ENCODE measurements at regions not wholly inside any gene's neighbourhood (a gene's known extent, or its start where the extent isn't known, plus 50 kb on each side); places are given as distances from the start of the nearest gene placed in this dataset.

DNA sequence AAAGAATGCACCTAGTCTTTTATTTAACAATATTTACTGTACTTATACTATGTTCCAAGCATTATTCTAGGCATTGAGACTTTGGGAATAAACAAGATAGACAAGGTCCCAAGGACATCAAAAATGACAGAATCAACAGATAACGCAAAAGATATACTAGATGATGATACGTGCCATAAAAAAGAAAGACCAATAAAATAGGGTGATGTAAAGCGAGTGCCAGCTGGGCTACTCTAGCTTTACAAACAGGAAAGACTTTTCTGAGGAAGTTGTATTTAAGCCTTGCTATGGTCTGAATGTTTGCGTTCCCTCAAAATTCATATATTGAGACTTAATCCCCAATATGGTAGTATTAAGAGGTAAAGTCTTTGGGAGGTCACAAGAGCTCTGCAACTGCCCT, 310.2 kb upstream of the RGMB start:
- TF ChIP-seq, protein P1, sequence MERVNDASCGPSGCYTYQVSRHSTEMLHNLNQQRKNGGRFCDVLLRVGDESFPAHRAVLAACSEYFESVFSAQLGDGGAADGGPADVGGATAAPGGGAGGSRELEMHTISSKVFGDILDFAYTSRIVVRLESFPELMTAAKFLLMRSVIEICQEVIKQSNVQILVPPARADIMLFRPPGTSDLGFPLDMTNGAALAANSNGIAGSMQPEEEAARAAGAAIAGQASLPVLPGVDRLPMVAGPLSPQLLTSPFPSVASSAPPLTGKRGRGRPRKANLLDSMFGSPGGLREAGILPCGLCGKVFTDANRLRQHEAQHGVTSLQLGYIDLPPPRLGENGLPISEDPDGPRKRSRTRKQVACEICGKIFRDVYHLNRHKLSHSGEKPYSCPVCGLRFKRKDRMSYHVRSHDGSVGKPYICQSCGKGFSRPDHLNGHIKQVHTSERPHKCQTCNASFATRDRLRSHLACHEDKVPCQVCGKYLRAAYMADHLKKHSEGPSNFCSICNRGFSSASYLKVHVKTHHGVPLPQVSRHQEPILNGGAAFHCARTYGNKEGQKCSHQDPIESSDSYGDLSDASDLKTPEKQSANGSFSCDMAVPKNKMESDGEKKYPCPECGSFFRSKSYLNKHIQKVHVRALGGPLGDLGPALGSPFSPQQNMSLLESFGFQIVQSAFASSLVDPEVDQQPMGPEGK (tag by site-specific recombination; IDR thresholded peaks at IDR 0.05), result no peak
- TF ChIP-seq, protein P2, sequence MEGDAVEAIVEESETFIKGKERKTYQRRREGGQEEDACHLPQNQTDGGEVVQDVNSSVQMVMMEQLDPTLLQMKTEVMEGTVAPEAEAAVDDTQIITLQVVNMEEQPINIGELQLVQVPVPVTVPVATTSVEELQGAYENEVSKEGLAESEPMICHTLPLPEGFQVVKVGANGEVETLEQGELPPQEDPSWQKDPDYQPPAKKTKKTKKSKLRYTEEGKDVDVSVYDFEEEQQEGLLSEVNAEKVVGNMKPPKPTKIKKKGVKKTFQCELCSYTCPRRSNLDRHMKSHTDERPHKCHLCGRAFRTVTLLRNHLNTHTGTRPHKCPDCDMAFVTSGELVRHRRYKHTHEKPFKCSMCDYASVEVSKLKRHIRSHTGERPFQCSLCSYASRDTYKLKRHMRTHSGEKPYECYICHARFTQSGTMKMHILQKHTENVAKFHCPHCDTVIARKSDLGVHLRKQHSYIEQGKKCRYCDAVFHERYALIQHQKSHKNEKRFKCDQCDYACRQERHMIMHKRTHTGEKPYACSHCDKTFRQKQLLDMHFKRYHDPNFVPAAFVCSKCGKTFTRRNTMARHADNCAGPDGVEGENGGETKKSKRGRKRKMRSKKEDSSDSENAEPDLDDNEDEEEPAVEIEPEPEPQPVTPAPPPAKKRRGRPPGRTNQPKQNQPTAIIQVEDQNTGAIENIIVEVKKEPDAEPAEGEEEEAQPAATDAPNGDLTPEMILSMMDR (tag by site-specific recombination; IDR thresholded peaks at IDR 0.05), result no peak
- TF ChIP-seq, protein P3, sequence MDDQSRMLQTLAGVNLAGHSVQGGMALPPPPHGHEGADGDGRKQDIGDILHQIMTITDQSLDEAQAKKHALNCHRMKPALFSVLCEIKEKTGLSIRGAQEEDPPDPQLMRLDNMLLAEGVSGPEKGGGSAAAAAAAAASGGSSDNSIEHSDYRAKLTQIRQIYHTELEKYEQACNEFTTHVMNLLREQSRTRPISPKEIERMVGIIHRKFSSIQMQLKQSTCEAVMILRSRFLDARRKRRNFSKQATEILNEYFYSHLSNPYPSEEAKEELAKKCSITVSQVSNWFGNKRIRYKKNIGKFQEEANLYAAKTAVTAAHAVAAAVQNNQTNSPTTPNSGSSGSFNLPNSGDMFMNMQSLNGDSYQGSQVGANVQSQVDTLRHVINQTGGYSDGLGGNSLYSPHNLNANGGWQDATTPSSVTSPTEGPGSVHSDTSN (CRISPR knock-in tag; IDR thresholded peaks at IDR 0.05), result no peak
- TF ChIP-seq ZBTB7A (tag by site-specific recombination; IDR thresholded peaks at IDR 0.05; ENCODE audit: low read depth), result no peak
- TF ChIP-seq ZFP41 (tag by site-specific recombination; IDR thresholded peaks at IDR 0.05; ENCODE audit: borderline replicate concordance), result no peak
- TF ChIP-seq ZNF138 (tag by site-specific recombination; IDR thresholded peaks at IDR 0.05; ENCODE audit: borderline replicate concordance), result no peak
- no peak for TF ChIP-seq ZNF184 (tag by site-specific recombination; IDR thresholded peaks at IDR 0.05)
